Astrocyte of the cerebellum (primary cell): ENCODE measurements at regions not wholly inside any gene's neighbourhood (a gene's known extent, or its start where the extent isn't known, plus 50 kb on each side); places are given as distances from the start of the nearest gene placed in this dataset.

ENCODE experiments used
- DNase-seq: peaks from one replicate; pipeline ENCODE4 v3.0.0-alpha.2; 2011; ENCODE audit warnings: low read depth
- H3K4me3 ChIP-seq: 2 replicates; pipeline ENCODE4 v1.5.1; 2011; ENCODE audit warnings: mild to moderate bottlenecking, low read depth, low read length, moderate library complexity
- CTCF ChIP-seq: IDR thresholded peaks from 2 replicates; pipeline ENCODE4 v1.5.1; 2012; ENCODE audit warnings: low read length, low read depth, moderate library complexity, mild to moderate bottlenecking; ENCODE audit errors: missing control alignments
- in situ Hi-C: cut with HindIII; loops from 2 replicates; pipeline ENCODE4 v1.10.0; 2017; ENCODE audit warnings: low sequenced_read_pairs

- no peak for TF ChIP-seq CTCF
- no peak for DNase-seq
- H3K4me3 ChIP-seq, result no peak overlapping the region
- in situ Hi-C loops, result no loop called here
These were observed 211.8 kb upstream of the C9orf72 start for GRCh38 chr9:27784847-27785713.

GRCh38 chr9:27785714-27786100 lies 212.4 kb upstream of the C9orf72 start:
- in situ Hi-C loops, result no loop called here
- H3K4me3 ChIP-seq, result no peak overlapping the region
- DNase-seq, result no peak
- no peak for TF ChIP-seq CTCF

DNA sequence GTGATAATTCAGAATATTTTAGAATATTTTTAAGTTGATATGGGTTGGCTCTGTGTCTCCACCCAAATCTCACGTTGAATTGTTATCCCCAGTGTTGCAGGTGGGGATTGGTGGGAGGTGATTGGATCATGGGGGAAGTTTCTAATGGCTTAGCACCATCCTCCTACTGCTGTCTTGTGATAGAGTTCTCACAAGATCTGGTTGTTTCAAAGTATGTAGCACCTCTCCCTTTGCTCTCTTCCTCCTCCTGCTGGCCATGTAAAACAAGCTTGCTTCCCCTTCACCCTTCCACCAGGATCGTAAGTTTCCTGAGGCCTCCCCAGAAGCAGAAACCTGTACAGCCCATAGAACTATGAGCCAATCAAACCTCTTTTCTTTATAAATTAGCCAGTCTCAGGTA lies 214.6 kb upstream of the C9orf72 start:
- in situ Hi-C loops, result no loop called here
- no peak overlapping the region for H3K4me3 ChIP-seq
- peak; percentile 15 for TF ChIP-seq CTCF
- no peak for DNase-seq

GRCh38 chr9:27791311-27791710 lies 218.0 kb upstream of the C9orf72 start:
- in situ Hi-C loops, result no loop called here
- TF ChIP-seq CTCF, result no peak
- no peak overlapping the region for H3K4me3 ChIP-seq
- DNase-seq, result no peak

- DNase-seq, result no peak
- H3K4me3 ChIP-seq, result no peak overlapping the region
- in situ Hi-C loops, result no loop called here
- TF ChIP-seq CTCF, result no peak
These were observed 219.8 kb upstream of the C9orf72 start for GRCh38 chr9:27792971-27793689.

DNA sequence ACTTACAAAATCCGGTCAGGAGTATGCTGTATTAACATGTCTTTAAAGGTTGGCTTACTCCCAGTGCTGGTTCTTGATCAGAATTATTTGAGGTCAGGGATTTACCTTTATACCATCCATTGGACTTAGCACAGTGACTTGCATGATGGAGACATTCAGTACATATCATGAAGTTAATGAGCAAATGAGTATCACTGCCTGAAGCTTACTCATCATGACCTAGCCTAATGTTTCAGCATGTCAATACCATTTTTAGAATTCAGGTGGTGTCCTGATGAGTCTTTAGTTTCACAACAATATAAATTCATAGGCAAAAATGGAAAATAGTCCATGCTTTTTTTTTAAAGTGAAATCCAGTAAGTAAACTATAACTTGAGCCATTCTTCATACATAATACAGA lies 226.0 kb upstream of the C9orf72 start:
- TF ChIP-seq CTCF, result no peak
- in situ Hi-C loops, result no loop called here
- no peak for DNase-seq
- no peak overlapping the region for H3K4me3 ChIP-seq
